HL-60 (cell line): ENCODE measurements at regions not wholly inside any gene's neighbourhood (a gene's known extent, or its start where the extent isn't known, plus 50 kb on each side); places are given as distances from the start of the nearest gene placed in this dataset.

Experiments
- CTCF ChIP-seq: IDR thresholded peaks from one replicate; pipeline ENCODE4 v1.5.1; 2011; ENCODE audit warnings: low read length, control low read depth, inconsistent platforms; ENCODE audit not compliant: insufficient read depth
- POLR2AphosphoS5 ChIP-seq: IDR thresholded peaks from 2 replicates; pipeline ENCODE4 v1.6.1; 2012; ENCODE audit warnings: low read depth
- REST ChIP-seq: IDR thresholded peaks from 2 replicates; pipeline ENCODE4 v1.6.1; 2012; ENCODE audit warnings: low read depth; ENCODE audit not compliant: insufficient replicate concordance

GRCh38 chr20:11509776-11510175 is 407.9 kb upstream of the BTBD3 start:
- TF ChIP-seq CTCF (no peak), POLR2AphosphoS5 (no peak), REST (no peak)
